Activated B cell treated with CpG ODN at 0.5 μM for 24 hours (primary cell): ENCODE measurements at regions not wholly inside any gene's neighbourhood (a gene's known extent, or its start where the extent isn't known, plus 50 kb on each side); places are given as distances from the start of the nearest gene placed in this dataset.

Experiments used
- ATAC-seq: fragments of 200-7000 bp; cut with Tn5 transposase; one replicate; pipeline ENCODE4 v1.10.0; 2021; ENCODE audit warnings: low read depth, mild to moderate bottlenecking, moderate library complexity
- CTCF ChIA-PET: fragments of 350-600 bp; sonication (Branson Sonifier 250); formaldehyde crosslinking; loops from one replicate; lab custom pipeline; 2021; ENCODE audit warnings: antibody characterized with exemption; lab: Charles Lee
- POLR2A ChIA-PET: fragments of 350-600 bp; sonication (Branson Sonifier 250); formaldehyde crosslinking; loops from one replicate; lab custom pipeline; 2021; ENCODE audit warnings: antibody characterized with exemption; lab: Charles Lee
- DNase-seq: peaks from one replicate; pipeline ENCODE4 v3.0.0; 2022
- H3K27ac Mint-ChIP-seq: one replicate; pipeline ENCODE4 v1.8.0; 2020; ENCODE audit warnings: mixed read lengths
- H3K27me3 Mint-ChIP-seq: one replicate; pipeline ENCODE4 v1.8.0; 2021; ENCODE audit warnings: mixed read lengths
- H3K36me3 Mint-ChIP-seq: one replicate; pipeline ENCODE4 v1.8.0; 2021; ENCODE audit warnings: low read depth, mixed read lengths
- H3K4me1 Mint-ChIP-seq: one replicate; pipeline ENCODE4 v1.8.0; 2021; ENCODE audit warnings: mixed read lengths
- H3K4me3 Mint-ChIP-seq: one replicate; pipeline ENCODE4 v1.8.0; 2020; ENCODE audit warnings: mild to moderate bottlenecking, mixed read lengths
- H3K9me3 Mint-ChIP-seq: one replicate; pipeline ENCODE4 v1.8.0; 2020; ENCODE audit warnings: mixed read lengths
- intact Hi-C: fragments of 100-400 bp; cut with micrococcal nuclease; formaldehyde crosslinking; loops from one replicate; pipeline ENCODE4 v1.15.1; 2024
- TF ChIP-seq, protein P1 (sequence below): fragments of 200-600 bp; IDR thresholded peaks from one replicate; pipeline ENCODE4 v1.8.0; 2022; ENCODE audit warnings: antibody characterized with exemption, mild to moderate bottlenecking

- intact Hi-C loops: no loop called here
- peaks cover 6% of the 10 kb centered on the region for H3K9me3 Mint-ChIP-seq
- no peaks in the 10 kb centered on the region for H3K36me3 Mint-ChIP-seq
- H3K27ac Mint-ChIP-seq: no peak overlapping the region
- no peak overlapping the region for H3K4me3 Mint-ChIP-seq
- POLR2A ChIA-PET: no interaction called here
- no peak for DNase-seq
- no peaks in the 10 kb centered on the region for H3K27me3 Mint-ChIP-seq
- CTCF ChIA-PET: no interaction called here
- no peaks in the 10 kb centered on the region for H3K4me1 Mint-ChIP-seq
- ATAC-seq: no peak
- TF ChIP-seq, protein P1, sequence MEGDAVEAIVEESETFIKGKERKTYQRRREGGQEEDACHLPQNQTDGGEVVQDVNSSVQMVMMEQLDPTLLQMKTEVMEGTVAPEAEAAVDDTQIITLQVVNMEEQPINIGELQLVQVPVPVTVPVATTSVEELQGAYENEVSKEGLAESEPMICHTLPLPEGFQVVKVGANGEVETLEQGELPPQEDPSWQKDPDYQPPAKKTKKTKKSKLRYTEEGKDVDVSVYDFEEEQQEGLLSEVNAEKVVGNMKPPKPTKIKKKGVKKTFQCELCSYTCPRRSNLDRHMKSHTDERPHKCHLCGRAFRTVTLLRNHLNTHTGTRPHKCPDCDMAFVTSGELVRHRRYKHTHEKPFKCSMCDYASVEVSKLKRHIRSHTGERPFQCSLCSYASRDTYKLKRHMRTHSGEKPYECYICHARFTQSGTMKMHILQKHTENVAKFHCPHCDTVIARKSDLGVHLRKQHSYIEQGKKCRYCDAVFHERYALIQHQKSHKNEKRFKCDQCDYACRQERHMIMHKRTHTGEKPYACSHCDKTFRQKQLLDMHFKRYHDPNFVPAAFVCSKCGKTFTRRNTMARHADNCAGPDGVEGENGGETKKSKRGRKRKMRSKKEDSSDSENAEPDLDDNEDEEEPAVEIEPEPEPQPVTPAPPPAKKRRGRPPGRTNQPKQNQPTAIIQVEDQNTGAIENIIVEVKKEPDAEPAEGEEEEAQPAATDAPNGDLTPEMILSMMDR: no peak
Measured at GRCh38 chr18:40883271-40883670, 1071.8 kb upstream of the PIK3C3 start.

- no peaks in the 10 kb centered on the region for H3K4me1 Mint-ChIP-seq
- no peak overlapping the region for H3K27ac Mint-ChIP-seq
- CTCF ChIA-PET: no interaction called here
- H3K27me3 Mint-ChIP-seq: no peaks in the 10 kb centered on the region
- H3K4me3 Mint-ChIP-seq: no peak overlapping the region
- POLR2A ChIA-PET: no interaction called here
- DNase-seq (no peak), ATAC-seq (no peak)
- TF ChIP-seq, protein P1: no peak
- peaks cover 7% of the 10 kb centered on the region for H3K9me3 Mint-ChIP-seq
- no peaks in the 10 kb centered on the region for H3K36me3 Mint-ChIP-seq
- intact Hi-C loops: no loop called here
Measured at GRCh38 chr18:40882468-40882867, 1072.6 kb upstream of the PIK3C3 start.

DNA sequence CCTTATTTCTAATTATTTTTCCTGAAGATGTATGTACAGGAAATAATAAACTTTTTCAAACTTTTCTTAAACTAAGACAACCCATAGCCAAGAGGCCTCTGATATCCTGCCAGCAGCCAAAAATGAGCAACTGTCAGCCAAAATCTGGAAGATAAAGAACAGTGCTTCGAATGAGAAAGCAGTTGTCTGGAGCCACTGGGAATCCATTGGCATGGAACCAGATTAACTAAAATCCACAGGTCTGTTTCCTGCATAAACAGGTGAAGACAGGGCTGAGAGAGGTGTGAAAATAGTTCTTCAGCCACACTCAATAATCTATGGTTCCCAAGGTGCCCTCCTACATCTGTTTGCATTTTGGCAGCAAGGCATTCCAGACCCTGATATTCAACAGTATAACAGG, 1076.7 kb upstream of the PIK3C3 start:
- no peak for ATAC-seq
- intact Hi-C loops: no loop called here
- Mint-ChIP-seq H3K36me3 (no peaks in the 10 kb centered on the region), H3K27me3 (no peaks in the 10 kb centered on the region), H3K27ac (no peak overlapping the region), H3K4me1 (no peaks in the 10 kb centered on the region), H3K4me3 (no peak overlapping the region), H3K9me3 (peaks cover 10% of the 10 kb centered on the region)
- CTCF ChIA-PET: no interaction called here
- POLR2A ChIA-PET: no interaction called here
- TF ChIP-seq, protein P1: no peak
- DNase-seq: no peak

GRCh38 chr18:40877096-40877495, 1077.9 kb upstream of the PIK3C3 start:
- POLR2A ChIA-PET: no interaction called here
- no peak overlapping the region for H3K27ac Mint-ChIP-seq
- no peak for ATAC-seq

GRCh38 chr18:40875101-40875615, 1079.9 kb upstream of the PIK3C3 start:
- ChIA-PET CTCF (no interaction called here), POLR2A (no interaction called here)
- ATAC-seq (no peak), DNase-seq (no peak)
- Mint-ChIP-seq H3K4me3 (no peak overlapping the region), H3K27me3 (no peaks in the 10 kb centered on the region), H3K27ac (no peak overlapping the region), H3K9me3 (peaks cover 7% of the 10 kb centered on the region), H3K4me1 (no peaks in the 10 kb centered on the region), H3K36me3 (no peaks in the 10 kb centered on the region)
- TF ChIP-seq, protein P1: no peak
- intact Hi-C loops: no loop called here

More at GRCh38 chr18:40877096-40877495, 1077.9 kb upstream of the PIK3C3 start:
- no peak for DNase-seq
- Mint-ChIP-seq H3K9me3 (peaks cover 8% of the 10 kb centered on the region), H3K27me3 (no peaks in the 10 kb centered on the region), H3K36me3 (no peaks in the 10 kb centered on the region), H3K4me3 (no peak overlapping the region), H3K4me1 (no peaks in the 10 kb centered on the region)
- CTCF ChIA-PET: no interaction called here
- TF ChIP-seq, protein P1: no peak
- intact Hi-C loops: no loop called here
